Mesodermal cell (in vitro differentiated cells): ENCODE measurements at regions not wholly inside any gene's neighbourhood (a gene's known extent, or its start where the extent isn't known, plus 50 kb on each side); places are given as distances from the start of the nearest gene placed in this dataset.
"Not testable (repeated sequence)": the region's sequence is repeated elsewhere in the genome, so short reads cannot be mapped to it uniquely, and the experiment has no call there.

Source experiments
- H3K27ac ChIP-seq: 2 replicates; pipeline ENCODE4 v1.7.0; 2013; ENCODE audit warnings: mild to moderate bottlenecking, low read depth, low read length, moderate library complexity; ENCODE audit not compliant: severe bottlenecking
- H3K36me3 ChIP-seq: 2 replicates; pipeline ENCODE4 v1.7.1; 2013; ENCODE audit warnings: mild to moderate bottlenecking, low read length, moderate library complexity; ENCODE audit not compliant: control insufficient read depth, insufficient read depth
- H3K4me1 ChIP-seq: one replicate; pipeline ENCODE4 v1.7.1; 2013; ENCODE audit warnings: mild to moderate bottlenecking, low read length; ENCODE audit not compliant: insufficient read depth, control insufficient read depth, poor library complexity, severe bottlenecking
- H3K4me3 ChIP-seq: 2 replicates; pipeline ENCODE4 v1.7.0; 2013; ENCODE audit warnings: low read length, control low read depth, mild to moderate bottlenecking; ENCODE audit not compliant: insufficient read depth, poor library complexity, severe bottlenecking; ENCODE audit errors: extremely low read depth
- H3K9me3 ChIP-seq: 2 replicates; pipeline ENCODE4 v1.7.1; 2013; ENCODE audit warnings: mild to moderate bottlenecking, low read length, moderate library complexity; ENCODE audit not compliant: control insufficient read depth
- WGBS, 2 experiments: methylation state at CpG; one replicate each; pipeline ENCODE4 v1.1.5; 2013; ENCODE audit warnings: missing lambda C conversion rate in 2 of 2; ENCODE audit not compliant: insufficient coverage in 2 of 2; 5-methylcytosine and 5-hydroxymethylcytosine counted together

DNA sequence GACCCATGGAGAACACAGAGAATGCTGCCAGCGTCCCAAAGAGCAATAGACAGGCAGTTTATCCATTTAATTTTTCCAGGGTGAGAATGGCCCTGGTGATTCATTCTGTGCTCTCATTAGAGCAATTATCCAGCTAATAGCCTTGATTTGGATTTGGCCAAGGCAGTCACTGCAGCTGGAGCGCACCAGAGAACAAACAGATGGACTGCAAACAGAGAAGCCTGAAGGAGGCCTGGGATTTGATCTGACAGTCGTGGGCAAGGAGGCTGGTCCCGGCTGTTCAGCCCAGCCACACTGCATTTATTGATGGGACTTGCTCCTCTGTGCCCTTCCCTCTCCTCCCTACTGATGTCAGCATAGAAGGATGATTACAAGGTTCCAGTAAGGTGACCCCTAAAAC, 353.9 kb upstream of the C1orf174 start:
- no peak overlapping the region for H3K4me3 ChIP-seq
- no peaks in the 10 kb centered on the region for H3K4me1 ChIP-seq
- H3K27ac ChIP-seq, result no peak overlapping the region
- WGBS, 2 experiments, result 85 to 88% methylated on average over 1 to 3 of the region's 4 CpGs
- peaks cover 20% of the 10 kb centered on the region for H3K9me3 ChIP-seq
- H3K36me3 ChIP-seq, result no peaks in the 10 kb centered on the region

GRCh38 chr1:4256351-4256750, 356.3 kb upstream of the C1orf174 start:
- Histone ChIP-seq H3K9me3 (peaks cover 28% of the 10 kb centered on the region), H3K36me3 (no peaks in the 10 kb centered on the region), H3K4me3 (no peak overlapping the region), H3K4me1 (no peaks in the 10 kb centered on the region), H3K27ac (no peak overlapping the region)
- 82 to 83% methylated on average over 2 of the region's 4 CpGs for WGBS, 2 experiments

GRCh38 chr1:4258146-4258777, 358.2 kb upstream of the C1orf174 start:
- peaks cover 28% of the 10 kb centered on the region for H3K9me3 ChIP-seq
- not testable (repeated sequence) for H3K27ac ChIP-seq, H3K4me1 ChIP-seq, H3K36me3 ChIP-seq, H3K4me3 ChIP-seq
- WGBS, 2 experiments, result 85% methylated on average over 2 of the region's 2 CpGs; no CpG with 5 or more reads in 1 of the 2 experiments

DNA sequence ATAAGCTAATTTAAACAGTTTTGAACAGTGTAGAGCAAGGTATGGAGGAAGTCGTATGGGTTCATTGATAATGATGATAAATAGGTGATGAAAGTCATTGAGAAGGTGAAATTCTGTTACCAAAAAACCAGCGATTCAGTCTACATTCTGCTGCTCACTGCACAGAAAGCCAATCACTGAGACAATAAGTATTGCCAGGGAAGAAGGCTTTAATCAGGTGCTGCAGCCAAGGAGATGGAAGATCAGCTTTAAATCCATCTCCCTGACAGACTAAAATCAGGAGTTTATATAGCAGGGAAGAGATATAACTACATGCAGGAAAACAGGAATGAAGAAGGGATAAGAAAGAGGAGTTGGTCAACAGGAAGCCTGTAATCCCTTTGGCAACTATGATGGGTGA, 361.3 kb upstream of the C1orf174 start:
- 60 to 80% methylated on average over 1 of the region's 2 CpGs for WGBS, 2 experiments
- Histone ChIP-seq H3K4me1 (no peaks in the 10 kb centered on the region), H3K27ac (no peak overlapping the region), H3K36me3 (no peaks in the 10 kb centered on the region), H3K4me3 (no peak overlapping the region), H3K9me3 (peaks cover 28% of the 10 kb centered on the region)

DNA sequence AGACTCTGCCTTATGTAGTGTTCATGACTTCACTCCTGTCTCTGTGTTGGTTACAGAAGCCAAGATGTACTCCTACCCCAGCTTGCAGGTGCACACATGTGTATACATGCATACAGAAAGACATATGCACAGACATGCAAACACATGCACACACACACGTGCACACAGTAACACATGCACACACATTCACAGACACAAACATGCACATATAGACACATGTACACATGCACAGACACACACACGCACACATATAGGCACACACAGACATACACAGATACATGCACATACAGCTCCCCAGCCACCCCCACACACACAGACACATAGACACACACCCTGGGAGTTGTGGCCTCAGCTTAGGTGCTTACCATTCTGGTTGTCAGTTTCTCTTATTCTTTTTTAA, 362.6 kb upstream of the C1orf174 start:
- no peak overlapping the region for H3K4me3 ChIP-seq
- H3K36me3 ChIP-seq, result no peaks in the 10 kb centered on the region
- no peak overlapping the region for H3K27ac ChIP-seq
- 80 to 82% methylated on average over 2 of the region's 2 CpGs for WGBS, 2 experiments
- no peaks in the 10 kb centered on the region for H3K4me1 ChIP-seq
- peaks cover 20% of the 10 kb centered on the region for H3K9me3 ChIP-seq

DNA sequence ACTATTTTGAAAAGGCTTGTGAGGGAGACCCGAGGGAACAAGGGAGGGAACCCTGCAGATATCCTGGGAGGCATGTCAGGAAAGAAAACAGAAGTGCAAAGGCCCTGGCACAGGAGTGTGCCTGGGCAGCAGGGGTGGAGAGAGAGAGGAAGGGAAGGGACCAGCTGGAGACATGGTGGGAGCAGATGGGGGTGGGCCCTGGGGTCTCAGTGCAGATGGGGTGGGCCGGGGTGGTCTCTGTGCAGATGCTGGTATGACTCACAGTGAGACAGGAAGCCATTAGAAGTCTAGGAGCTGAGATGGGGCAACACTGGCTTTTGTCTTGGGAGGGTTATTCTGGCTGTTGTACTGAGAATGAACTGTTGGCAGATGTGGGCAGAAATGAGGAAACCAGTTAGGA, 363.6 kb upstream of the C1orf174 start:
- WGBS, 2 experiments, result 62 to 71% methylated on average over 2 of the region's 2 CpGs
- Histone ChIP-seq H3K36me3 (no peaks in the 10 kb centered on the region), H3K4me3 (no peak overlapping the region), H3K27ac (no peak overlapping the region), H3K4me1 (no peaks in the 10 kb centered on the region), H3K9me3 (peaks cover 10% of the 10 kb centered on the region)

- Histone ChIP-seq H3K27ac (no peak overlapping the region), H3K9me3 (no peaks in the 10 kb centered on the region), H3K4me1 (no peaks in the 10 kb centered on the region), H3K36me3 (no peaks in the 10 kb centered on the region), H3K4me3 (no peak overlapping the region)
- WGBS, 2 experiments, result 73 to 100% methylated on average over 1 of the region's 1 CpG
These were observed 365.8 kb upstream of the C1orf174 start for GRCh38 chr1:4265836-4266235.

DNA sequence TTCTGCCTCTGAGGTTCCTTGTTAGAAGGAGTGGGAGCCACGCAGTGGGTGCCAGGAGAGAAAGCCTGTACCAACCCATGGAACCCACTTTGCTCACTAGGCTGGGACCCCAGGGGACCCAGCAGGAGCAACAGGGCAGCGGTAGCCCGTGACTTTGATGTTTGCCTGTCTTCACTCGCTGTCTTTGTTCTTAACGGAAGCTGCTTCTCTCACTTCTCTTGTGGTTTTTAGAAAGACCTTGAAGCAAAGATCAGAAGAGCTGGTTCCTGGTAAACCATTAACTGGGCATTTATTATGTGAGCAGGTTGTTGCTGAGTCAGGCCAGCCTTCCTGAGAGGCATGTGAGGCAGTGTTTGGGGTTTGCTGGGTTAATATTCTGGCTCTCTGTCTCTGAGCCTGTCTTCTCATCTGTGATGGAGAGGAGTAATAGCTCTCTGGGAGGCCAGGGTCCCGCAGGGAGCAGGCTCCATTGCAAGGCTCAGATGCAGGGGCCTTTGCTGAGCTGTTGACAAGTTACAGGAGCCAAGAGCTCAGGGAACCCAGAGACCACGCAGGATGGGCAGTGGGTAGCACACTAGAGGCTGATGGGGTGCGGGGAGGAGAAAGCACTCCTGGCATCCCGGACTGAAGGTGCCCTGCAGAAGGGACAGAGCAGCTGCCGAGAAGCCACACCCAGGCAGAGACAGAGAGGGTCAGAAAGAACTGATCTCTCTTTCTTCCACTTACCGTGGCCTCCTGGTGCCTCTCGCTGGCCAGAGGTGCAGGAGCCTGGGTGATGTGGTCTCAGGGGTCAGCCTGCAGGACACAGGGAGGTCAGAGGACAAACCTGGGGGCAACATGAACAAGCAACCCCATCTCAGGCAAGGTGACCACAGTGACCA, 367.5 kb upstream of the C1orf174 start:
- Histone ChIP-seq H3K4me3 (no peak overlapping the region), H3K4me1 (no peaks in the 10 kb centered on the region), H3K27ac (no peak overlapping the region), H3K36me3 (no peaks in the 10 kb centered on the region), H3K9me3 (no peaks in the 10 kb centered on the region)
- 71 to 78% methylated on average over 5 to 8 of the region's 12 CpGs for whole genome bisulfite sequencing, 2 experiments

DNA sequence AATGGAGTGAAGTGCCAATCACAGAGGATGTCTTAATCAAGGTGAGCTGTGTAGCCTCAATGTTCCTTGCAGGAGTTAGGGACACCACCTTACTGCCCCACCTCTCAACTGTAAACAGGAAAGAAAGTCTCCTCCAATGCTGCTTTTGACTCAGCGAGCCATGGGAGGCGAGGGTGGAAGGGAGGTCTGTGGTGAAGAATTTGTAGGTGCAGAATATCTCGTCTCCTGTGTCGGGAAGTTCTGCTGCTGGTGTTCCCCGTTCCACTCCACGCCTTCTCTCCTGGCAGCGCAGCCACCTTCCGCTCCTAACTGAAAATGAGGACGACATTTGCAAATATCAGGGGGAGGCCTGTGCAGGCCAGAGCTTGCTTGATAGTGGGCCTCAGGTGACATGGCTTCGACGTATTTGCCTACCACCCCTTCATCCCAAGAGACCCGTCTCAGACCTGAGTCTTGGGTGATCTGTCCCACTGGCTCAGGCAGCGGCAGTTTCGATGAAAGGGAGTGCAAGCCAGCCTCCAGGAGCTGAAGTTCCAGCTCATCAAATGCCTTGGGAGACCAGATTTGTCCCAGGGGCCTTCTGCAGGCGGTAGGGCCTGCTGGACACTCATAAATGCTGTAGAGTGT, 368.3 kb upstream of the C1orf174 start:
- no peaks in the 10 kb centered on the region for H3K9me3 ChIP-seq
- no peak overlapping the region for H3K27ac ChIP-seq
- WGBS, 2 experiments, result 88 to 89% methylated on average over 6 to 13 of the region's 15 CpGs
- H3K4me3 ChIP-seq, result no peak overlapping the region
- H3K36me3 ChIP-seq, result no peaks in the 10 kb centered on the region
- H3K4me1 ChIP-seq, result no peaks in the 10 kb centered on the region

- no peak overlapping the region for H3K27ac ChIP-seq
- WGBS, 2 experiments, result 85 to 90% methylated on average over 5 to 9 of the region's 9 CpGs
- no peaks in the 10 kb centered on the region for H3K4me1 ChIP-seq
- H3K36me3 ChIP-seq, result no peaks in the 10 kb centered on the region
- no peak overlapping the region for H3K4me3 ChIP-seq
- no peaks in the 10 kb centered on the region for H3K9me3 ChIP-seq
These were observed 368.8 kb upstream of the C1orf174 start for GRCh38 chr1:4268889-4269284.
